ENCODE measurements at regions not wholly inside any gene's neighbourhood (a gene's known extent, or its start where the extent isn't known, plus 50 kb on each side); places are given as distances from the start of the nearest gene placed in this dataset.
A peak's percentile ranks its signal among the peaks of the same experiment; 100 is the strongest.
"Not testable (repeated sequence)": the region's sequence is repeated elsewhere in the genome, so short reads cannot be mapped to it uniquely, and the experiment has no call there.

DNA sequence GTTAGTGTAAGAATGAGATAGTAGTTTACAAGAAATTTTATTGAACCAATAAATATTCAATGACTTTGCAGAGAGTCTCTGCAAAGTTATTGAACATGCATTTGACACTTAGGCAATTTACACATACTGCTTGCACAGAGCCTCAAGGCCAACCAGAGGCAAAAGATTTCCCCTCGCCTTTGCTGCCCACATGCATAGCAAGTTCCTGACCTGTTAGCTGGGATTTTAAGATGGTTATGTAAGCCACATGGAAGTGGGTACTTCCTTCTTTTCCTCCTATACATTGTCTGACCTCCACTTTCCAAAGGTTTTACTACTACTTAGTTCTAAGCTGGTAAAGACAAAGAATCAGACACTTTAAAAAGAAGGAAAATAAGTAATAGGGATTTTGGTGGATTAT, 430.1 kb upstream of the FRG1 start:
- no peak overlapping the region for H3K27ac Mint-ChIP-seq
- no peak overlapping the region for H3K4me3 Mint-ChIP-seq
- no peaks in the 10 kb centered on the region for H3K27me3 Mint-ChIP-seq
- no peaks in the 10 kb centered on the region for H3K36me3 Mint-ChIP-seq
- H3K4me1 Mint-ChIP-seq: no peaks in the 10 kb centered on the region
- ATAC-seq: no peak
- H3K9me3 Mint-ChIP-seq: peaks cover 9% of the 10 kb centered on the region

DNA sequence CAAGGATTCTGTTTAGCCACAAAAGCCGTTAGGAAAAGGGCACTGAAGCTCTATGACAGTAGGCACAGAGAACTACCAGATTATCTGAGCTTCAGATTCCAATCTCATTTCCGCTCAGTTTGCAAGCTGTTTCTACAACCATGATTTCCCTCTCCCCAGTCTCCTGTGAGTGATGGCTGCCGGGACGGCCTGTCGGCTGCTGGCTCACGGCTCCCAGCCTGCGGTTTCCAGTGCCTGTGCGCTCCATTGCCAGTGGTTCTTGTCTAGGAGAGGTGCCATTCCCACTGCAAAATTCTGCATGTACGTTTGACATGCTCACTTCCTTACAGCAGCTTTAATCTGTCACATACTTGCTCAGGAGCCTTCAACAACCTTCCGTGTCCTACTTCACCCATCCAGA, 429.1 kb upstream of the FRG1 start:
- Mint-ChIP-seq H3K4me1 (no peaks in the 10 kb centered on the region), H3K36me3 (no peaks in the 10 kb centered on the region), H3K27ac (no peak overlapping the region), H3K4me3 (no peak overlapping the region), H3K27me3 (no peaks in the 10 kb centered on the region), H3K9me3 (peaks cover 6% of the 10 kb centered on the region)
- no peak for ATAC-seq

DNA sequence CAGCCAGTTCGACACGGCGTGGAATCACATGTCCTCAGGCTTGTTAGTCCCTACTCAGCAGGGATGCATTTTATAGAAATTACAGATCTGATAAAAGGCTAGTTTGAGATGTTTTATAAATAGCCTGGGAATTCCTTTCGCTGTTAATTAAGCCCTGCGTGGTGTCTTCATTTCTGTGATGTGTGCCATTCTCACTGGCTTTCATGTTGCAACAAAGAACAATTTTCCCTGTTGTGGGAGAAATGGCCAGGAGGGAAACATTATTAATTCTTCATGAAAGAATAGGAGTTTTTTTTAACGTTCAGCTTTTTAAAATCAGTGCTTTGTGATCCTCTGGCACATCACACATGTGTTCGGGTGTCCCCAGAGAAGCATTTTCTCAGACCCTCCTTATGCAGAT, 427.3 kb upstream of the FRG1 start:
- Mint-ChIP-seq H3K27me3 (no peaks in the 10 kb centered on the region), H3K4me3 (no peak overlapping the region), H3K27ac (no peak overlapping the region), H3K4me1 (no peaks in the 10 kb centered on the region), H3K9me3 (peaks cover 6% of the 10 kb centered on the region), H3K36me3 (no peaks in the 10 kb centered on the region)
- no peak for ATAC-seq

DNA sequence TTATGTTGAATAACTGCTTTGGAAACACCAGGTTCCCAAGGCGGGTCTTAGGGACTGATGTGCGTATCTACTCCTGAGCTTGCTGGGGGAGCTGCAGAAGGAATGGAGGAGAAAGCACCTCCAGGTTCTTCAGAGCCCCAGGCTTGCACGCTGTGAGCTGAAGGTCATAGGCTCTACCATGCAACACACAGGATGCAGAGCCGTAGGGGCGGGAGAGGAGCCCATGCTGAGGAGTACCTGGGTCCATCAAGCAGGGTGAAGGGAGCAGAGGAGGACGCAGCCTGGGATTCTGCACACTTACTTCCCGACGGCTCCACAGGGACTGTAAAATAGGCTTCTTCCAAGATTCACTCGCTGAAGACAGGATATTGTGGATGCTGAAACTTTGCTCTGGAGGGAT, 426.5 kb upstream of the FRG1 start:
- Mint-ChIP-seq H3K27me3 (no peaks in the 10 kb centered on the region), H3K9me3 (peaks cover 6% of the 10 kb centered on the region), H3K27ac (no peak overlapping the region), H3K4me1 (no peaks in the 10 kb centered on the region), H3K4me3 (no peak overlapping the region), H3K36me3 (no peaks in the 10 kb centered on the region)
- no peak for ATAC-seq

- H3K27me3 Mint-ChIP-seq: no peaks in the 10 kb centered on the region
- H3K4me3 Mint-ChIP-seq: no peak overlapping the region
- no peaks in the 10 kb centered on the region for H3K4me1 Mint-ChIP-seq
- H3K27ac Mint-ChIP-seq: no peak overlapping the region
- H3K36me3 Mint-ChIP-seq: no peaks in the 10 kb centered on the region
- peaks cover 5% of the 10 kb centered on the region for H3K9me3 Mint-ChIP-seq
- ATAC-seq: no peak
Observed at GRCh38 chr4:189516902-189517301, 423.8 kb upstream of the FRG1 start.

DNA sequence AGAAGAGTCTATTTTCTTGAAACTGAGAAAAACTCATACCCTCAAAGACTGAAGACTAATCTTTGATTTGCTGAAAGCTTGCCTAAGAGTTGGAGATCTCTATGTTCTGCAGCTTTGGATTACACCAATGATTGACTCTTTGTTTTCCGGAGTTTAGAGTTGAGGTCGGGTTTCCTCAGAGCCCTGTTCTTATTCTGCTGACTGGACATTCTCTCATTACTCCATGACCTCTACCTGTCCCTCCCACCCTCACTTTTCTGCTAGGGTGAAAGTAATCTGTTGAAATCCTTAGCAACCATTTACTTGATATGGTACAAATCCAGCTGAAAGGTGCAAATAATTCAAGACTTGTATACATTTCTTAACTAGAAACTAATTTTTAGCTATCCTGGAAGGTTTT, 421.5 kb upstream of the FRG1 start:
- Mint-ChIP-seq H3K4me3 (no peak overlapping the region), H3K4me1 (no peaks in the 10 kb centered on the region), H3K27me3 (no peaks in the 10 kb centered on the region), H3K36me3 (no peaks in the 10 kb centered on the region), H3K9me3 (peaks cover 4% of the 10 kb centered on the region), H3K27ac (no peak overlapping the region)
- ATAC-seq: no peak

GRCh38 chr4:189525304-189525703, 415.4 kb upstream of the FRG1 start:
- no peaks in the 10 kb centered on the region for H3K4me1 Mint-ChIP-seq
- H3K36me3 Mint-ChIP-seq: no peaks in the 10 kb centered on the region
- no peak overlapping the region for H3K27ac Mint-ChIP-seq
- H3K27me3 Mint-ChIP-seq: no peaks in the 10 kb centered on the region
- H3K9me3 Mint-ChIP-seq: peaks cover 11% of the 10 kb centered on the region
- H3K4me3 Mint-ChIP-seq: no peak overlapping the region
- no peak for ATAC-seq

GRCh38 chr4:189530848-189531247, 409.8 kb upstream of the FRG1 start:
- no peaks in the 10 kb centered on the region for H3K27me3 Mint-ChIP-seq
- peaks cover 14% of the 10 kb centered on the region for H3K9me3 Mint-ChIP-seq
- H3K36me3 Mint-ChIP-seq: peaks cover 4% of the 10 kb centered on the region
- no peak overlapping the region for H3K4me3 Mint-ChIP-seq
- no peaks in the 10 kb centered on the region for H3K4me1 Mint-ChIP-seq
- no peak overlapping the region for H3K27ac Mint-ChIP-seq
- peak; percentile 16 for ATAC-seq

DNA sequence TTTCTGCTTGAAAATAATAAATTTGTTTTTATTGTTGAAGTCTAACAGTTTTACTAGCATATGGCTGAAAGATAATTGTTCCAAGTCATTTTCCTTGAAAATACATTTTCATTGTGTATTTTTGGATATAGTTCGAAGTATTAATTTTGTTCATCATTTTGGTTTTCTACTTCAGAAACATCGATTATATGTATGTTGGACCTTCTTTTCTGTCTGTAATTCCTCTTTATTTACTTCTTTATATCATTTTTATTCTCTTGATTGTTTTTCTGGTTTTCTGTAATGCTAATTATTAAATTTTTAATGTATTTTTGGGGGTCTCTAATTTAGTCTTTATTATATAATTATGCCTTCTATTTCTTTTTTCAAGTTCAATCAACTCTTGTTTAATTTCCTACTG, 407.1 kb upstream of the FRG1 start:
- peaks cover 4% of the 10 kb centered on the region for H3K36me3 Mint-ChIP-seq
- H3K9me3 Mint-ChIP-seq: peaks cover 10% of the 10 kb centered on the region

GRCh38 chr4:189547559-189547958, 393.1 kb upstream of the FRG1 start:
- Mint-ChIP-seq H3K4me1 (no peaks in the 10 kb centered on the region), H3K9me3 (no peaks in the 10 kb centered on the region), H3K27ac (no peak overlapping the region), H3K27me3 (no peaks in the 10 kb centered on the region), H3K4me3 (no peak overlapping the region), H3K36me3 (no peaks in the 10 kb centered on the region)
- ATAC-seq: no peak

More for the DNA sequence above, 407.1 kb upstream of the FRG1 start:
- H3K4me3 Mint-ChIP-seq: no peak overlapping the region
- no peaks in the 10 kb centered on the region for H3K4me1 Mint-ChIP-seq
- H3K27me3 Mint-ChIP-seq: no peaks in the 10 kb centered on the region
- ATAC-seq: no peak
- no peak overlapping the region for H3K27ac Mint-ChIP-seq

- H3K27me3 Mint-ChIP-seq: no peaks in the 10 kb centered on the region
- ATAC-seq: no peak
- H3K4me1 Mint-ChIP-seq: no peaks in the 10 kb centered on the region
- H3K27ac Mint-ChIP-seq: no peak overlapping the region
- H3K36me3 Mint-ChIP-seq: no peaks in the 10 kb centered on the region
- H3K4me3 Mint-ChIP-seq: no peak overlapping the region
- H3K9me3 Mint-ChIP-seq: no peaks in the 10 kb centered on the region
Observed at GRCh38 chr4:189548484-189549125, 392.1 kb upstream of the FRG1 start.

- H3K27ac Mint-ChIP-seq, H3K27me3 Mint-ChIP-seq, H3K36me3 Mint-ChIP-seq, H3K4me1 Mint-ChIP-seq, ATAC-seq, H3K9me3 Mint-ChIP-seq, H3K4me3 Mint-ChIP-seq: not testable (repeated sequence)
Observed at GRCh38 chr4:189551931-189552670, 388.6 kb upstream of the FRG1 start.

DNA sequence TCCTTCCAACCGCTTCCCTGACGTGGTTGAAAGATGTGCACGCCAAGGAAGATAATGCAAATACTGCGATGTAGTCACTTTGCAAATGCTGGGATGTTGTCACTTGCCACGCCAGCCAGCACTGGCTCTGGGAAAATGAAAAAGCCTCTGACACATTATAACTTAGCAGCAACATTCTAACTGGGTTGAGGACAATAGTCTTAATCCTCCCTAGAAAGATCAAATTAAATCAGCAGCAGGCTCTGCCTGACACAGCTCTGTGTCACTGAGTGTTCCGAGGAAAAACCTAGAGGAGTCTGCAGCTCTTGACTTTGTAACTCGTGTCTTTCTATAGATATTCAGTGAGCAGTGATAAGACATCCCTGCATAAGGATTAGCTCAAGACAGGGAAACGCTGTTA, 380.1 kb upstream of the FRG1 start:
- H3K4me3 Mint-ChIP-seq, ATAC-seq, H3K27me3 Mint-ChIP-seq, H3K36me3 Mint-ChIP-seq, H3K4me1 Mint-ChIP-seq, H3K27ac Mint-ChIP-seq, H3K9me3 Mint-ChIP-seq: not testable (repeated sequence)

DNA sequence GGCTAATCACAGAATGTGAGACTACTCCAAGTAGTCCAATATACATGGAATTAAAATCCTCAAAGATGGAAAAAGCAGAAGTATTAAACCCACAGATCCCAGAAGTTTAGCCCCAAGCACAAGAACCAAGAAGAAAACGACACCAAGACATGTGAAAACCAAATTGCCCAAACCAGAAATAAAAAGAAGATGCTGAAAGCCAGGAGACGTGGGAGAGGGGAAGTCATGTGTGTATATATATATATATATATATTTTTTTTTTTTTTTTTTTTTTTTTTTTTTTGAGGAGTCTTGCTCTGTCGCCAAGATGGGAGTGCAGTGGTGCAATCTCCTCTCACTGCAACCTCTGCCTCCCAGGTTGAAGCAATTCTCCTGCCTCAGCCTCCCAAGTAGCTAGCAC, 376.9 kb upstream of the FRG1 start:
- not testable (repeated sequence) for H3K27ac Mint-ChIP-seq, H3K4me3 Mint-ChIP-seq

DNA sequence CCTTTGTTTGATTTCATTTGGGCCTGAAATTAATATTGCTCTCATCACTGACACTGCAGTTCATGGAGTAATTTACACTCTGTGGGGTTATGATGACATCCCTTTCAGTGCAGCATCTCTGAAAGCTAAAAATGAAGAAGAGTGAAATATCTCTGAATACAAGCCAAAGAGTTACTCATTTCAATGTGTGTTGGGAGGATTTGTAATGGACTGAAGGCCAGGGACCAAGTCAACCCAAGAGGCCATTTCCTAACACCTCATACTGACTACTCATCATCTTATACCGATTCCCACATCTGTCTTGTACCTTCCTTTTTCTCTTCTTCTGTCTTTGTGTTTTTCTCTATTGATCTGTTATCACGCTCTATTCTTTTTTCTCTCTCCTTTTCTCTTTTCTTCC, 374.4 kb upstream of the FRG1 start:
- not testable (repeated sequence) for H3K27me3 Mint-ChIP-seq, H3K4me3 Mint-ChIP-seq, H3K27ac Mint-ChIP-seq, ATAC-seq, H3K36me3 Mint-ChIP-seq, H3K4me1 Mint-ChIP-seq, H3K9me3 Mint-ChIP-seq

More for the DNA sequence above, 376.9 kb upstream of the FRG1 start:
- H3K4me1 Mint-ChIP-seq, H3K36me3 Mint-ChIP-seq, H3K27me3 Mint-ChIP-seq, H3K9me3 Mint-ChIP-seq, ATAC-seq: not testable (repeated sequence)

DNA sequence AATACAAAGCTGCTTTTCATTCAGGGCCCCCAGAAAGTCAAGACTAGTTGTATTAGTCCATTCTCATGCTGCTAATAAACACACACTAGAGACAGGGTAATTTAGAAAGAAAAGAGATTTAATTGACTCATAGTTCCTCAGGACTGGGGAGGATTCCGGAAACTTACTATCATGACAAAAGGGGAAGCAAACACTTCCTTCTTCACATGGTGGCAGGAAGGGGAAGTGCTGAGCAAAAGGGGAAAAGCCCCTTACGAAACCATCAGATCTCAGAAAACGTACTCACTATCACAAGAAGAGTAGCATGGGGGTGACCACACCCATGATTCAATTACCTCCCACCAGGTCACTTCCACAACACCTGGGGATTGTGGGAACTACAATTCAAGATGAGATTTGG, 373.8 kb upstream of the FRG1 start:
- H3K9me3 Mint-ChIP-seq, ATAC-seq, H3K27me3 Mint-ChIP-seq, H3K27ac Mint-ChIP-seq, H3K36me3 Mint-ChIP-seq, H3K4me3 Mint-ChIP-seq, H3K4me1 Mint-ChIP-seq: not testable (repeated sequence)
